HCT116 (cell line): ENCODE measurements at regions not wholly inside any gene's neighbourhood (a gene's known extent, or its start where the extent isn't known, plus 50 kb on each side); places are given as distances from the start of the nearest gene placed in this dataset.

Experiments
- ATAC-seq: fragments of 200-7000 bp; cut with Tn5 transposase; 2 replicates; pipeline ENCODE4 v1.9.1; 2020; ENCODE audit warnings: mild to moderate bottlenecking, moderate library complexity
- BruUV-seq: library from RNA; stranded (reverse); fragments of 400-500 nt; replicated peaks from 2 replicates; lab custom pipeline; 2021; lab: Mats Ljungman, UMichigan
- CTCF ChIA-PET: fragments of 300-600 bp; sonication (Branson Sonifier 250); formaldehyde crosslinking; loops from one replicate; lab custom pipeline; 2021; ENCODE audit warnings: antibody characterized with exemption; lab: Charles Lee
- POLR2A ChIA-PET: fragments of 300-600, 350-600 bp; sonication (Branson Sonifier 250); formaldehyde crosslinking; loops from one replicate; lab custom pipeline; 2021; ENCODE audit warnings: antibody characterized with exemption; lab: Charles Lee
- RAD21 ChIA-PET, 2 experiments: fragments of 300-600 bp; sonication (Branson Sonifier 250); formaldehyde crosslinking; loops; one replicate each; lab custom pipeline; 2023; ENCODE audit warnings: low total read pairs in 2 of 2; ENCODE audit not compliant: uncharacterized antibody in 2 of 2, unreplicated experiment in 2 of 2, low non-redundant PET in 1 of 2; lab: Charles Lee
- DNase-seq: peaks from one replicate; pipeline ENCODE4 v3.0.0-alpha.2; 2010; ENCODE audit warnings: low read depth, low spot score
- H2AFZ ChIP-seq: fragments of 200-600 bp; shearing (Covaris generic), sonication (generic); 2 replicates; pipeline ENCODE4 v1.6.1; 2017; ENCODE audit warnings: low read depth, mixed run types, mixed read lengths, antibody characterized with exemption, low read length; ENCODE audit not compliant: poor library complexity, severe bottlenecking
- H3K27ac ChIP-seq: 2 replicates; pipeline ENCODE4 v1.5.1; 2012; ENCODE audit warnings: low read depth, low read length
- H3K27me3 ChIP-seq: fragments of 200-600 bp; sonication (generic); 2 replicates; pipeline ENCODE4 v1.6.1; 2016; ENCODE audit warnings: mixed run types, low read length, mixed read lengths; ENCODE audit not compliant: insufficient read depth
- H3K36me3 ChIP-seq, 2 experiments: fragments of 200-500 bp in 1 of 2; fragments of 200-600 bp in 1 of 2; sonication (Bioruptor generic) in 1 of 2; sonication (generic) in 1 of 2; 2 replicates each; pipeline versions ENCODE4 v1.5.1 to v1.6.1; 2014 to 2016; ENCODE audit warnings: low read length in 2 of 2, inconsistent platforms in 1 of 2, mixed read lengths in 1 of 2, mixed run types in 1 of 2; ENCODE audit not compliant: insufficient read depth in 2 of 2, control insufficient read depth in 1 of 2
- H3K4me1 ChIP-seq, 2 experiments: fragments of 200-600 bp in 1 of 2; sonication (generic) in 1 of 2; 2 replicates each; pipeline versions ENCODE4 v1.5.1 to v1.6.1; 2012 to 2017; ENCODE audit warnings: low read length in 2 of 2, inconsistent platforms in 1 of 2, mild to moderate bottlenecking in 1 of 2, mixed read lengths in 1 of 2, mixed run types in 1 of 2, moderate library complexity in 1 of 2; ENCODE audit not compliant: insufficient read depth in 2 of 2, control insufficient read depth in 1 of 2
- H3K4me2 ChIP-seq: fragments of 200-600 bp; sonication (generic); 2 replicates; pipeline ENCODE4 v1.6.1; 2017; ENCODE audit warnings: mixed run types, low read length, mixed read lengths
- H3K4me3 ChIP-seq, 2 experiments: fragments of 200-600 bp in 1 of 2; sonication (generic) in 1 of 2; replicated peaks in 1 of 2; 2 replicates each; pipeline ENCODE4 v1.5.1; 2011 to 2016; ENCODE audit warnings: low read length in 2 of 2, control low read depth in 1 of 2, low read depth in 1 of 2, mild to moderate bottlenecking in 1 of 2, mixed read lengths in 1 of 2, mixed run types in 1 of 2
- H3K79me2 ChIP-seq: fragments of 200-600 bp; sonication (generic); 2 replicates; pipeline ENCODE4 v1.6.1; 2017; ENCODE audit warnings: mild to moderate bottlenecking, mixed run types, low read length, moderate library complexity, mixed read lengths; ENCODE audit not compliant: insufficient read depth
- H3K9ac ChIP-seq: fragments of 200-600 bp; sonication (generic); 2 replicates; pipeline ENCODE4 v1.6.1; 2016; ENCODE audit warnings: low read length, mixed read lengths
- H3K9me2 ChIP-seq: fragments of 200-600 bp; sonication (generic), shearing (Covaris generic); 2 replicates; pipeline ENCODE4 v1.6.1; 2017; ENCODE audit warnings: mixed run types, mild to moderate bottlenecking, moderate library complexity; ENCODE audit not compliant: insufficient read depth
- H3K9me3 ChIP-seq, 2 experiments: fragments of 200-500 bp in 1 of 2; fragments of 200-600 bp in 1 of 2; sonication (Bioruptor generic) in 1 of 2; sonication (generic) in 1 of 2; 2 replicates each; pipeline ENCODE4 v1.6.1; 2014 to 2017; ENCODE audit warnings: low read length in 2 of 2, mixed read lengths in 2 of 2, inconsistent platforms in 1 of 2, low read depth in 1 of 2, mild to moderate bottlenecking in 1 of 2, mixed run types in 1 of 2, moderate library complexity in 1 of 2; ENCODE audit not compliant: control insufficient read depth in 1 of 2, insufficient read depth in 1 of 2
- H4K20me1 ChIP-seq: fragments of 200-600 bp; sonication (generic), shearing (Covaris generic); 2 replicates; pipeline ENCODE4 v1.6.1; 2017; ENCODE audit warnings: mixed run types, mild to moderate bottlenecking, moderate library complexity; ENCODE audit not compliant: insufficient read depth
- CEBPB ChIP-seq: IDR thresholded peaks from 2 replicates; pipeline ENCODE4 v1.6.1; 2012; ENCODE audit warnings: low read depth
- ELF1 ChIP-seq: IDR thresholded peaks from 2 replicates; pipeline ENCODE4 v1.6.1; 2012; ENCODE audit warnings: low read depth, borderline replicate concordance
- EZH2phosphoT487 ChIP-seq: fragments of 200-600 bp; IDR thresholded peaks from 2 replicates; pipeline ENCODE4 v1.6.1; 2018; ENCODE audit warnings: antibody characterized with exemption, borderline replicate concordance
- POLR2A ChIP-seq: IDR thresholded peaks from 2 replicates; pipeline ENCODE4 v1.7.0; 2011; ENCODE audit warnings: borderline replicate concordance; ENCODE audit not compliant: insufficient read depth, insufficient read length; ENCODE audit errors: extremely low read depth
- POLR2AphosphoS5 ChIP-seq: IDR thresholded peaks from 2 replicates; pipeline ENCODE4 v1.6.1; 2011; ENCODE audit warnings: mild to moderate bottlenecking, low read depth, low read length, moderate library complexity
- SP1 ChIP-seq: IDR thresholded peaks from 2 replicates; pipeline ENCODE4 v1.6.1; 2012; ENCODE audit warnings: low read depth
- TCF7L2 ChIP-seq: IDR thresholded peaks from 2 replicates; pipeline ENCODE4 v1.7.0; 2011; ENCODE audit warnings: borderline replicate concordance, inconsistent platforms; ENCODE audit not compliant: insufficient read depth, insufficient read length; ENCODE audit errors: extremely low read depth
- YY1 ChIP-seq: IDR thresholded peaks from 2 replicates; pipeline ENCODE4 v1.6.1; 2011; ENCODE audit warnings: low read length, low read depth, moderate library complexity, mild to moderate bottlenecking; ENCODE audit not compliant: insufficient replicate concordance; ENCODE audit errors: extremely low read depth
- intact Hi-C: fragments of 100-400 bp; cut with micrococcal nuclease; formaldehyde crosslinking; loops from 2 replicates; pipeline ENCODE4 v1.10.0; 2022

DNA sequence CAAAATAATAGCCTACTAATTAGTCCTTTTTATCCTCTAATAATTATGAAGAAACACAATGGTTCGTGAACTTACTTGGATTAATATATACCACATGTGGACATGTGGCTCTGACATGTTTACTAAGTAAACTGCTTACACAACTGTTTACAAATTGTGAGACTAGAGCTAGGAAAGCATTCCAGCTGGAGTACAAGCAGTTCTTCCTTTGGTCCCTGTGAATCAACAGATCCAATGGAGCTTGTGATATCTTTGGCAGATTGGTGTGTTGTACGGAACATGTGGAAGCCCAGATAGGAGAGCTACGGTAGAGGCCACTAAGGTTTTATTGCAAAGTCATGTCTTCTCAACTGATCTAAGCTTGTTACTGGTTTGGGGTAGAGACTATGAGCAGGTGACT lies 145.5 kb upstream of the SPRY2 start:
- Histone ChIP-seq H3K9me3 (no peaks in the 10 kb centered on the region; a peak in 1 of 4 replicates), H3K36me3 (no peaks in the 10 kb centered on the region), H3K4me1 (no peaks in the 10 kb centered on the region), H4K20me1 (no peaks in the 10 kb centered on the region), H3K9ac (no peak overlapping the region), H3K9me2 (no peaks in the 10 kb centered on the region), H3K79me2 (no peaks in the 10 kb centered on the region), H3K27ac (no peak overlapping the region), H3K4me2 (no peak overlapping the region), H3K27me3 (no peaks in the 10 kb centered on the region), H3K4me3 (no peak overlapping the region), H2AFZ (no peak overlapping the region)
- POLR2A ChIA-PET: no interaction called here
- no peak for ATAC-seq
- TF ChIP-seq EZH2phosphoT487 (no peak), SP1 (no peak), POLR2A (no peak), TCF7L2 (no peak), ELF1 (no peak)
- CTCF ChIA-PET: no interaction called here
- intact Hi-C loops: no loop called here
- RAD21 ChIA-PET: no interaction called here
- DNase-seq: no peak
- BruUV-seq: no TSS peak

DNA sequence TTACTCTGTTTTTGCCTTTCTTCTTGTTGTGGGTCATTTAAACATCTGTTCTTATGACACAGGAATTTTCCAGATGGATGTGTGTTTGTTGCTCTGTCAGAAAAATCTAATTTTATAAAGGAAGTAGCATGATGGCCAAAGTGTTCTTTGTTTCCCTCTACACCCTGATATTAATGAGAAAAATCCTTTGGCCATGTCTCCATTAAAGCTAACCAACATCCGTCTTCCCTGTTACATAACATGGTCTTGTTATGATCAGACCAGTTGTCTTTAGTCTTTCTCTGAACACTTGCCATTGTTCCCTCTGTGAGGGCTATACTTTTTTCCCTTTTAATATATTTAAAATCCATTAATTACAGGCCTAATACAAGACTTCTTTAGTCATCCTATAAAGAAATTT lies 142.2 kb upstream of the SPRY2 start:
- H3K27me3 ChIP-seq: no peaks in the 10 kb centered on the region
- no peaks in the 10 kb centered on the region for H3K36me3 ChIP-seq
- CTCF ChIA-PET: no interaction called here
- H3K9me2 ChIP-seq: no peaks in the 10 kb centered on the region
- H3K9ac ChIP-seq: no peak overlapping the region
- H3K4me2 ChIP-seq: no peak overlapping the region
- no peak overlapping the region for H3K27ac ChIP-seq
- DNase-seq (no peak), ATAC-seq (no peak)
- H3K4me3 ChIP-seq: no peak overlapping the region
- RAD21 ChIA-PET: no interaction called here
- H2AFZ ChIP-seq: no peak overlapping the region
- no peaks in the 10 kb centered on the region for H4K20me1 ChIP-seq
- intact Hi-C loops: no loop called here
- no peaks in the 10 kb centered on the region for H3K79me2 ChIP-seq
- H3K9me3 ChIP-seq: no peaks in the 10 kb centered on the region; a peak in 1 of 4 replicates
- TF ChIP-seq CEBPB (no peak), YY1 (no peak), EZH2phosphoT487 (no peak), POLR2AphosphoS5 (no peak)
- no peaks in the 10 kb centered on the region for H3K4me1 ChIP-seq
- POLR2A ChIA-PET: no interaction called here
- no TSS peak for BruUV-seq
